Caco-2 (cell line): ENCODE measurements at regions not wholly inside any gene's neighbourhood (a gene's known extent, or its start where the extent isn't known, plus 50 kb on each side); places are given as distances from the start of the nearest gene placed in this dataset.

Experiments used
- BruUV-seq: library from RNA; stranded (reverse); fragments of 400-500 nt; replicated peaks from 2 replicates; lab custom pipeline; 2021; lab: Mats Ljungman, UMichigan
- CTCF ChIA-PET: fragments of 300-600 bp; sonication (Branson Sonifier 250); formaldehyde crosslinking; loops from one replicate; lab custom pipeline; 2022; ENCODE audit warnings: antibody characterized with exemption; lab: Charles Lee
- POLR2A ChIA-PET: fragments of 300-600 bp; sonication (Branson Sonifier 250); formaldehyde crosslinking; loops from one replicate; lab custom pipeline; 2022; ENCODE audit warnings: antibody characterized with exemption; lab: Charles Lee
- DNase-seq, 2 experiments: peaks; one replicate each; pipeline versions ENCODE4 v3.0.0 to v3.0.0-alpha.2; 2020 to 2022
- H3K27me3 ChIP-seq: replicated peaks from 2 replicates; pipeline ENCODE4 v1.6.0; 2011; ENCODE audit warnings: low read length; ENCODE audit not compliant: control insufficient read depth, insufficient read depth
- H3K36me3 ChIP-seq: 2 replicates; pipeline ENCODE4 v1.5.1; 2011; ENCODE audit warnings: low read length; ENCODE audit not compliant: control insufficient read depth, insufficient read depth
- H3K4me1 ChIP-seq: fragments of 250-450 bp; sonication (Bioruptor Pico); 2 replicates; pipeline ENCODE4 v1.5.1; 2020; ENCODE audit warnings: mild to moderate bottlenecking
- H3K4me3 ChIP-seq: 2 replicates; pipeline ENCODE4 v1.5.1; 2011; ENCODE audit warnings: low read depth, mild to moderate bottlenecking, control low read depth, low read length
- H3K9me3 ChIP-seq: fragments of 250-450 bp; sonication (Bioruptor Pico); 2 replicates; pipeline ENCODE4 v1.5.1; 2020; ENCODE audit warnings: mild to moderate bottlenecking, moderate library complexity
- H3K27ac Mint-ChIP-seq: one replicate; pipeline ENCODE4 v1.8.0; 2022; ENCODE audit warnings: mixed read lengths; ENCODE audit not compliant: unreplicated experiment
- H3K27me3 Mint-ChIP-seq: one replicate; pipeline ENCODE4 v1.8.0; 2022; ENCODE audit warnings: mixed read lengths; ENCODE audit not compliant: insufficient read depth, unreplicated experiment
- H3K36me3 Mint-ChIP-seq: one replicate; pipeline ENCODE4 v1.8.0; 2022; ENCODE audit warnings: mild to moderate bottlenecking, mixed read lengths; ENCODE audit not compliant: insufficient read depth, unreplicated experiment
- H3K4me1 Mint-ChIP-seq: one replicate; pipeline ENCODE4 v1.8.0; 2022; ENCODE audit warnings: low read depth, mixed read lengths; ENCODE audit not compliant: unreplicated experiment
- H3K4me3 Mint-ChIP-seq: one replicate; pipeline ENCODE4 v1.8.0; 2022; ENCODE audit warnings: mild to moderate bottlenecking, moderate library complexity, mixed read lengths; ENCODE audit not compliant: unreplicated experiment
- H3K9me3 Mint-ChIP-seq: one replicate; pipeline ENCODE4 v1.8.0; 2022; ENCODE audit warnings: mixed read lengths; ENCODE audit not compliant: unreplicated experiment
- intact Hi-C: fragments of 100-400 bp; cut with micrococcal nuclease; formaldehyde crosslinking; loops from one replicate; pipeline ENCODE4 v1.10.0; 2022; ENCODE audit not compliant: unreplicated experiment
- TF ChIP-seq, protein P1 (sequence below), 2 experiments: fragments of 200-600 bp in 1 of 2; IDR thresholded peaks; 1 replicate in 1 of 2; 2 replicates in 1 of 2; pipeline versions ENCODE4 v1.5.1 to v1.8.0; 2011 to 2022; ENCODE audit warnings: antibody characterized with exemption in 1 of 2, control low read depth in 1 of 2, inconsistent platforms in 1 of 2, low read depth in 1 of 2, low read length in 1 of 2, mild to moderate bottlenecking in 1 of 2, moderate library complexity in 1 of 2; ENCODE audit not compliant: insufficient read depth in 1 of 2, severe bottlenecking in 1 of 2, unreplicated experiment in 1 of 2

GRCh38 chr11:127574478-127574877 is 573.9 kb upstream of the KIRREL3 start:
- H3K36me3 Mint-ChIP-seq: no peaks in the 10 kb centered on the region
- peaks cover 11% of the 10 kb centered on the region for H3K27me3 Mint-ChIP-seq
- CTCF ChIA-PET: no interaction called here
- TF ChIP-seq, protein P1, sequence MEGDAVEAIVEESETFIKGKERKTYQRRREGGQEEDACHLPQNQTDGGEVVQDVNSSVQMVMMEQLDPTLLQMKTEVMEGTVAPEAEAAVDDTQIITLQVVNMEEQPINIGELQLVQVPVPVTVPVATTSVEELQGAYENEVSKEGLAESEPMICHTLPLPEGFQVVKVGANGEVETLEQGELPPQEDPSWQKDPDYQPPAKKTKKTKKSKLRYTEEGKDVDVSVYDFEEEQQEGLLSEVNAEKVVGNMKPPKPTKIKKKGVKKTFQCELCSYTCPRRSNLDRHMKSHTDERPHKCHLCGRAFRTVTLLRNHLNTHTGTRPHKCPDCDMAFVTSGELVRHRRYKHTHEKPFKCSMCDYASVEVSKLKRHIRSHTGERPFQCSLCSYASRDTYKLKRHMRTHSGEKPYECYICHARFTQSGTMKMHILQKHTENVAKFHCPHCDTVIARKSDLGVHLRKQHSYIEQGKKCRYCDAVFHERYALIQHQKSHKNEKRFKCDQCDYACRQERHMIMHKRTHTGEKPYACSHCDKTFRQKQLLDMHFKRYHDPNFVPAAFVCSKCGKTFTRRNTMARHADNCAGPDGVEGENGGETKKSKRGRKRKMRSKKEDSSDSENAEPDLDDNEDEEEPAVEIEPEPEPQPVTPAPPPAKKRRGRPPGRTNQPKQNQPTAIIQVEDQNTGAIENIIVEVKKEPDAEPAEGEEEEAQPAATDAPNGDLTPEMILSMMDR (IDR thresholded peaks at IDR 0.05; ENCODE audit: insufficient read depth in 1 of 2, low read depth in 1 of 2, low read length in 1 of 2, severe bottlenecking in 1 of 2, unreplicated experiment in 1 of 2): no peak
- Histone ChIP-seq H3K9me3 (no peaks in the 10 kb centered on the region), H3K27me3 (no peaks in the 10 kb centered on the region), H3K36me3 (no peaks in the 10 kb centered on the region), H3K4me3 (no peak overlapping the region), H3K4me1 (no peaks in the 10 kb centered on the region)
- intact Hi-C loops: no loop called here
- H3K4me3 Mint-ChIP-seq: no peak overlapping the region
- H3K9me3 Mint-ChIP-seq: no peaks in the 10 kb centered on the region
- H3K4me1 Mint-ChIP-seq: no peaks in the 10 kb centered on the region
- DNase-seq: no peak
- no TSS peak for BruUV-seq
- POLR2A ChIA-PET: no interaction called here
- no peak overlapping the region for H3K27ac Mint-ChIP-seq

DNA sequence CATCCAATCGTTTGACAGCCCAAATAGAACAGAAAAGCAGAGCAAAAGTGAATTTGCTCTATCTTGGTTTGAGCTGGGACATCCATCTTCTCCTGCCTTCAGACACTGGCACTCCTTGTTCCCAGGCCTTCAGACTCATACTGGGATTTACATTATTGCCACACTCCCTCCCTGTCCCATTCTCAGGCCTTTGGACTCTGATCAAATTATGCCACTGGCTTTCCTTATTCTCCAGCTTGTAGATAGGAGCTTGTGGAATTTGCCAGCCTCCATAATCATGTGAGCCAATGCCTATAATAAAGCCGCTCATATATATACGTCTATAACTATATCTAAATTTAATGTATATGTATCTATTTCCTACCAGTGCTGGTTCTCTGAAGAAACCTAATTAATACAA is 568.3 kb upstream of the KIRREL3 start:
- BruUV-seq: no TSS peak
- intact Hi-C loops: no loop called here
- no peaks in the 10 kb centered on the region for H3K9me3 ChIP-seq
- POLR2A ChIA-PET: no interaction called here
- TF ChIP-seq, protein P1 (IDR thresholded peaks at IDR 0.05; ENCODE audit: insufficient read depth in 1 of 2, low read depth in 1 of 2, low read length in 1 of 2, severe bottlenecking in 1 of 2, unreplicated experiment in 1 of 2): no peak
- H3K4me3 ChIP-seq: no peak overlapping the region
- no peaks in the 10 kb centered on the region for H3K4me1 Mint-ChIP-seq
- no peaks in the 10 kb centered on the region for H3K9me3 Mint-ChIP-seq
- H3K36me3 Mint-ChIP-seq: no peaks in the 10 kb centered on the region
- H3K27me3 Mint-ChIP-seq: peaks cover 2% of the 10 kb centered on the region
- no peak for DNase-seq
- H3K4me3 Mint-ChIP-seq: no peak overlapping the region
- H3K27me3 ChIP-seq: no peaks in the 10 kb centered on the region
- H3K36me3 ChIP-seq: no peaks in the 10 kb centered on the region
- CTCF ChIA-PET: no interaction called here
- no peak overlapping the region for H3K27ac Mint-ChIP-seq
- H3K4me1 ChIP-seq: no peaks in the 10 kb centered on the region

- Histone ChIP-seq H3K27me3 (no peaks in the 10 kb centered on the region), H3K36me3 (no peaks in the 10 kb centered on the region), H3K9me3 (no peaks in the 10 kb centered on the region), H3K4me3 (no peak overlapping the region), H3K4me1 (no peaks in the 10 kb centered on the region)
- no peak for DNase-seq
- TF ChIP-seq, protein P1 (IDR thresholded peaks at IDR 0.05; ENCODE audit: insufficient read depth in 1 of 2, low read depth in 1 of 2, low read length in 1 of 2, severe bottlenecking in 1 of 2, unreplicated experiment in 1 of 2): no peak
- H3K4me3 Mint-ChIP-seq: no peak overlapping the region
- no peaks in the 10 kb centered on the region for H3K9me3 Mint-ChIP-seq
- peaks cover 2% of the 10 kb centered on the region for H3K27me3 Mint-ChIP-seq
- no peaks in the 10 kb centered on the region for H3K36me3 Mint-ChIP-seq
- no TSS peak for BruUV-seq
- no peaks in the 10 kb centered on the region for H3K4me1 Mint-ChIP-seq
- H3K27ac Mint-ChIP-seq: no peak overlapping the region
- CTCF ChIA-PET: no interaction called here
- intact Hi-C loops: no loop called here
- POLR2A ChIA-PET: interaction anchor here (0.6 kb wide), 1 partner anchor 223 kb away, joined by 3 read pairs; no protein-coding TSS in a partner anchor
Observed at GRCh38 chr11:127567237-127567932, 566.8 kb upstream of the KIRREL3 start.
